A549 (cell line): ENCODE measurements at regions not wholly inside any gene's neighbourhood (a gene's known extent, or its start where the extent isn't known, plus 50 kb on each side); places are given as distances from the start of the nearest gene placed in this dataset.

Experiments
- ATAC-seq, 2 experiments: fragments of 200-7000 bp in 1 of 2; fragments of >200 bp in 1 of 2; cut with Nextera tagmentation in 1 of 2; cut with Tn5 transposase in 1 of 2; 3 replicates each; pipeline versions ENCODE4 v1.8.0 to v1.9.1; 2018 to 2020; ENCODE audit warnings: mild to moderate bottlenecking in 1 of 2, moderate library complexity in 1 of 2
- CTCF ChIA-PET: fragments of 300-600 bp; sonication (Branson Sonifier 250); formaldehyde crosslinking; extraction: SDS; loops from one replicate; lab custom pipeline; 2021; ENCODE audit warnings: antibody characterized with exemption, inconsistent platforms; lab: Yijun Ruan, JAX
- POLR2A ChIA-PET: fragments of 350-600 bp; formaldehyde crosslinking; extraction: SDS; loops from one replicate; lab custom pipeline; 2021; ENCODE audit warnings: antibody characterized with exemption, inconsistent platforms; lab: Yijun Ruan, JAX
- DNase-seq, 2 experiments: peaks; one replicate each; pipeline versions ENCODE4 v3.0.0 to v3.0.0-alpha.2; 2011 to 2016; ENCODE audit warnings: low read depth in 1 of 2, low spot score in 1 of 2
- FAIRE-seq: peaks from 2 replicates; lab custom pipeline; 2011; peaks lifted over from hg19 to GRCh38; lab: Jason Lieb, UNC
- H3K27ac ChIP-seq, 2 experiments: fragments of >200 bp; sonication (Bioruptor Twin); formaldehyde crosslinking; 3 replicates each; pipeline ENCODE4 v1.5.1; 2016 to 2017
- H3K4me1 ChIP-seq: fragments of >200 bp; sonication (Bioruptor Twin); formaldehyde crosslinking; 3 replicates; pipeline ENCODE4 v1.6.1; 2016
- H3K4me2 ChIP-seq: fragments of >200 bp; sonication (Bioruptor Twin); formaldehyde crosslinking; 3 replicates; pipeline ENCODE4 v1.6.1; 2016
- H3K4me3 ChIP-seq: fragments of >200 bp; sonication (Bioruptor Twin); formaldehyde crosslinking; 3 replicates; pipeline ENCODE4 v1.5.1; 2016
- H3K9me3 ChIP-seq: fragments of >200 bp; sonication (Bioruptor Twin); formaldehyde crosslinking; 3 replicates; pipeline ENCODE4 v1.6.1; 2016
- CHD4 ChIP-seq: fragments of 200-600 bp; sonication (generic); IDR thresholded peaks from 2 replicates; pipeline ENCODE4 v1.6.1; 2016; ENCODE audit warnings: antibody characterized with exemption, mild to moderate bottlenecking, borderline replicate concordance
- CTCF ChIP-seq: fragments of >200 bp; sonication (Bioruptor Twin); formaldehyde crosslinking; IDR thresholded peaks from 3 replicates; pipeline ENCODE4 v1.5.1; 2016
- EHF ChIP-seq: fragments of 250-450 bp; sonication (Bioruptor Pico); IDR thresholded peaks from 2 replicates; pipeline ENCODE4 v1.5.0; 2020; ENCODE audit warnings: mild to moderate bottlenecking
- ELK1 ChIP-seq: fragments of 150-350 bp; IDR thresholded peaks from 2 replicates; pipeline ENCODE4 v1.6.1; 2014; ENCODE audit warnings: low read depth, mild to moderate bottlenecking, low read length
- ESRRA ChIP-seq: fragments of 150-350 bp; IDR thresholded peaks from 2 replicates; pipeline ENCODE4 v1.6.1; 2014; ENCODE audit warnings: mild to moderate bottlenecking, low read length, borderline replicate concordance
- FOSB ChIP-seq: fragments of 250-450 bp; sonication (Bioruptor Pico); IDR thresholded peaks from 2 replicates; pipeline ENCODE4 v1.5.0; 2020; ENCODE audit warnings: mild to moderate bottlenecking, moderate library complexity
- FOXS1 ChIP-seq: fragments of 250-450 bp; sonication (Bioruptor Pico); IDR thresholded peaks from 2 replicates; pipeline ENCODE4 v1.5.0; 2020; ENCODE audit warnings: mild to moderate bottlenecking, moderate library complexity
- HEYL ChIP-seq: fragments of 250-450 bp; sonication (Bioruptor Pico); IDR thresholded peaks from 2 replicates; pipeline ENCODE4 v1.8.0; 2021; ENCODE audit warnings: mild to moderate bottlenecking, moderate library complexity
- HOXB13 ChIP-seq: fragments of 250-450 bp; sonication (Bioruptor Pico); IDR thresholded peaks from 2 replicates; pipeline ENCODE4 v1.5.0; 2020; ENCODE audit warnings: low read depth, mild to moderate bottlenecking, moderate library complexity
- JUN ChIP-seq, 2 experiments: fragments of >200 bp; sonication (Bioruptor Twin); formaldehyde crosslinking; IDR thresholded peaks; 2 replicates in 1 of 2; 3 replicates in 1 of 2; pipeline ENCODE4 v1.6.1; 2016 to 2017
- KDM1A ChIP-seq: fragments of 200-600 bp; sonication (generic); IDR thresholded peaks from 2 replicates; pipeline ENCODE4 v1.6.1; 2016; ENCODE audit warnings: low read depth, mild to moderate bottlenecking
- MAFK ChIP-seq: fragments of 450-650 bp; IDR thresholded peaks from 2 replicates; pipeline ENCODE4 v1.6.1; 2014; ENCODE audit not compliant: partially characterized antibody
- MAX ChIP-seq: IDR thresholded peaks from 2 replicates; pipeline ENCODE4 v1.6.1; 2012
- MYC ChIP-seq: IDR thresholded peaks from 2 replicates; pipeline ENCODE4 v1.6.1; 2012; ENCODE audit warnings: mild to moderate bottlenecking, inconsistent platforms, low read length, improper control_type of control experiment, borderline replicate concordance
- NPAS2 ChIP-seq: fragments of 250-450 bp; sonication (Bioruptor Pico); IDR thresholded peaks from 2 replicates; pipeline ENCODE4 v1.8.0; 2022; ENCODE audit warnings: mild to moderate bottlenecking, moderate library complexity, borderline replicate concordance
- PBX3 ChIP-seq: IDR thresholded peaks from 2 replicates; pipeline ENCODE4 v1.6.1; 2012
- POLR2AphosphoS2 ChIP-seq: conservative IDR thresholded peaks from 2 replicates; pipeline ENCODE4 v1.6.1; 2012; ENCODE audit warnings: low read length, improper control_type of control experiment, inconsistent platforms
- USF2 ChIP-seq: fragments of 450-650 bp; IDR thresholded peaks from 2 replicates; pipeline ENCODE4 v1.6.1; 2014; ENCODE audit warnings: antibody characterized with exemption
- ZC3H11A ChIP-seq: fragments of 450-650 bp; IDR thresholded peaks from 2 replicates; pipeline ENCODE4 v1.6.1; 2014; ENCODE audit warnings: antibody characterized with exemption, mild to moderate bottlenecking
- ZNF302 ChIP-seq: fragments of 250-450 bp; sonication (Bioruptor Pico); IDR thresholded peaks from 2 replicates; pipeline ENCODE4 v1.9.0; 2021; ENCODE audit warnings: inconsistent platforms, mild to moderate bottlenecking, moderate library complexity
- ZSCAN20 ChIP-seq: fragments of 250-450 bp; sonication (Bioruptor Pico); IDR thresholded peaks from 2 replicates; pipeline ENCODE4 v1.8.0; 2022; ENCODE audit warnings: mild to moderate bottlenecking, moderate library complexity
- WGBS: methylation state at CpG from one replicate; pipeline ENCODE4 v1.1.6; 2017; ENCODE audit errors: missing lambda C conversion rate; 5-methylcytosine and 5-hydroxymethylcytosine counted together
- TF ChIP-seq, protein P1 (sequence below): fragments of >200 bp; sonication (Bioruptor Twin); formaldehyde crosslinking; IDR thresholded peaks from 2 replicates; pipeline ENCODE4 v1.6.1; 2016
- TF ChIP-seq, protein P2 (sequence below): IDR thresholded peaks from 2 replicates; pipeline ENCODE4 v1.6.1; 2012; ENCODE audit warnings: low read depth, borderline replicate concordance

GRCh38 chr22:48660104-48660789, 1167.4 kb downstream of the BRD1 start:
- FAIRE-seq (no peak), DNase-seq (no peak), ATAC-seq (no peak)
- Histone ChIP-seq H3K9me3 (peaks cover 5% of the 10 kb centered on the region; the same call in 1 of the 3 replicates), H3K4me3 (no peak overlapping the region), H3K4me1 (no peaks in the 10 kb centered on the region), H3K4me2 (no peak overlapping the region), H3K27ac (no peak overlapping the region)
- ChIA-PET CTCF (no interaction called here), POLR2A (no interaction called here)
- WGBS = 87% methylated on average over 15 of the region's 22 CpGs
- TF ChIP-seq CTCF (no peak), MAX (no peak), ZC3H11A (no peak), MAFK (no peak), FOXS1 (CRISPR knock-in tag) (no peak), CHD4 (no peak)
- TF ChIP-seq, protein P1, sequence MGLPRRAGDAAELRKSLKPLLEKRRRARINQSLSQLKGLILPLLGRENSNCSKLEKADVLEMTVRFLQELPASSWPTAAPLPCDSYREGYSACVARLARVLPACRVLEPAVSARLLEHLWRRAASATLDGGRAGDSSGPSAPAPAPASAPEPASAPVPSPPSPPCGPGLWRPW = no peak

DNA sequence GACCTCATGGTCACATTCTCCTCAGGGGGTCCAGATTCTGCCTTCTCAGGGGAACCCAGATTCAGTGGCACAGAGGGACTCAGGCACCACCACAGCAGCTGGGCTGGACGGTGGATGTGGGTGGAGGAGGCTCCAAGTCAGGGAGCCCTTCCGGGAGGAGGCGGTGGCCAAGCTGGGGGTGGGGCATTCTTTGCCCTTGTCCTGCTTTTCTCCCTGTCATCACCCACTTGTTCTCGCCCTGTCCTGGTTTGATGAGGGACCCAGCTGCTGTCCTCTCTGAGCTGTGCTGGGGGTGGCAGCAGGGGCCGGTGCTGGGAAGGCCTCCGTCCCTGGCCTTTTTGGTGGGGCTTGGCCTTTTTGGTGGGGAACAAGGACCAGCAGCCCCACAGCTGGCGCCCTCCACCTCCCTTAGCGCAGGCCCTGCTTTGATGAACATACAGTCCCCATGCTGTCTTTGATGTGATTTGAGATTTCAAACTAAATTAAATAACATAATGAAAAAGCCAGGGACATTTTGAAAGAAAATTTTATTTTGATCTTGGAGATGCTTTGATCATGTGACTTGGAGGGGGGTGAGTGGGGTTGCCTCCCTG, 1168.2 kb downstream of the BRD1 start:
- CTCF ChIA-PET = no interaction called here
- peaks cover 5% of the 10 kb centered on the region; the same call in 1 of the 3 replicates for H3K9me3 ChIP-seq

More for the DNA sequence above, 1168.2 kb downstream of the BRD1 start:
- no peak for DNase-seq
- 90% methylated on average over 6 of the region's 8 CpGs for WGBS
- H3K4me1 ChIP-seq = no peaks in the 10 kb centered on the region
- no peak overlapping the region for H3K27ac ChIP-seq
- H3K4me2 ChIP-seq = no peak overlapping the region
- TF ChIP-seq ZNF302 (CRISPR knock-in tag) (no peak), NPAS2 (CRISPR knock-in tag) (no peak), MYC (no peak), POLR2AphosphoS2 (no peak), ESRRA (no peak), KDM1A (no peak), JUN (IDR thresholded peaks at IDR 0.05) (no peak), ZC3H11A (no peak), CHD4 (no peak), PBX3 (no peak), ZSCAN20 (CRISPR knock-in tag) (no peak), FOSB (CRISPR knock-in tag) (no peak), MAFK (no peak), EHF (CRISPR knock-in tag) (no peak), USF2 (no peak), ELK1 (no peak), HEYL (CRISPR knock-in tag) (no peak), HOXB13 (no peak)
- TF ChIP-seq, protein P2, sequence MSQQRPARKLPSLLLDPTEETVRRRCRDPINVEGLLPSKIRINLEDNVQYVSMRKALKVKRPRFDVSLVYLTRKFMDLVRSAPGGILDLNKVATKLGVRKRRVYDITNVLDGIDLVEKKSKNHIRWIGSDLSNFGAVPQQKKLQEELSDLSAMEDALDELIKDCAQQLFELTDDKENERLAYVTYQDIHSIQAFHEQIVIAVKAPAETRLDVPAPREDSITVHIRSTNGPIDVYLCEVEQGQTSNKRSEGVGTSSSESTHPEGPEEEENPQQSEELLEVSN = no peak
- TF ChIP-seq, protein P1 = no peak
- TF ChIP-seq, all 56 proteins: peak for 0
- FAIRE-seq (no peak), ATAC-seq (no peak)
- POLR2A ChIA-PET = no interaction called here
- no peak overlapping the region for H3K4me3 ChIP-seq
